T1000 (cell line): ENCODE measurements at regions not wholly inside any gene's neighbourhood (a gene's known extent, or its start where the extent isn't known, plus 50 kb on each side); places are given as distances from the start of the nearest gene placed in this dataset.

Source experiments
- DNase-seq: peaks from one replicate; lab custom pipeline; 2025; ENCODE audit warnings: mixed read lengths; lab: John Stamatoyannopoulos, UW

DNA sequence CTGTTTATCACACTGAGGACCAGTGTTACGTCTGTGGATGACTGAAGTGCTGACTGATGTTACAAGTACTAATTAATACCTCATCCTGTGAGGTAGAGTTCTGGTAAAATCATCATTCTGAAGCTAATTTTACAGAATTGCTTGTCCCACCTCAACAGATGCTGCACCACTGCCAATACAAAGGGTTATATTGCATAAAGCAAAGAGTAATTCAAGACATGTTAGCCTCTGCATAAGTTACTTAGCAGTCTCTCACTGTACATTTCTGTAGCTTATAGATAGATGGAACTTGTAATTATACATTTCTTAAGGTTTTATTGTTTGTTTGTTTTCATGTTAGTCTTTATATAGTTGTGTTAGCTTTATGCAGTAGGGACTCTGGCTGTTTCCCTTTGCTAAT is 513.6 kb downstream of the ANXA1 start:
- no peak for DNase-seq

DNA sequence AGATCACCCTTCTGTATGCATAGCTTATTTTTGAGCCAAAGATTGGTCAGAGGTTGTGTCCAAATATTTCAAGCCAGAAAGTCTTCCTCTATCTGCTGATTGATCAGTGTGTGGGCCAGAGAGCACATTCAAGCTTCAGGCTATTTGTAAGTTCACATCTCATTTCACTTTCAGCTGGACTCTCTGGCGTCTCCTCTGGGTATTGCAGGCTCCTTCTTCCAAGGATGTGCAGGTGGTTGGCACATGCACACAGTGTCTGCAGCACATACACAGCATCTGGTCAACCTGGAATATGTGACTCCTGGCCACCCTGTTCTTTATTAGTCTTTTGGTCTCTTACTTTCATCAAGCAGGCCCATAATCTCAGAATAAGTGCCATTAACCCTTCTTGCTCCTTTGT is 516.1 kb downstream of the ANXA1 start:
- no peak for DNase-seq

DNA sequence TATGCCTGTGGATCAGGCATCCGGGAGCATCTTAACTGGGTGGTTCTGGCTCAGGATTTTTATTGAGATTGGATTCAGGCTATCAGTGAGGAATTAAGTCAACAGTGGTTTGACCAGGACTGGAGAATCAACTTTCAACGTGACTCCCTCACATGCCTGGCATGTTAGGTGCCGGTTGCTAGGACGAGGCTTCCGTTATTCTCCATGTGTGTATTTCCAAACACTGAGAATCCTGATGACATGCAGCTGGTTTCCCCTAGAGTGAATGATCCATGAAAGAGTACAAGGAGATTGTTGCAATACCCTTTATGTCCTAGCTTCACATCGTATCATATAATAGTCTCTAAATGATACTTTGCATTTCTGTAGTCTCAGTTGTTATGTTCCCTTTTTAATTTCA is 529.2 kb downstream of the ANXA1 start:
- no peak for DNase-seq

DNA sequence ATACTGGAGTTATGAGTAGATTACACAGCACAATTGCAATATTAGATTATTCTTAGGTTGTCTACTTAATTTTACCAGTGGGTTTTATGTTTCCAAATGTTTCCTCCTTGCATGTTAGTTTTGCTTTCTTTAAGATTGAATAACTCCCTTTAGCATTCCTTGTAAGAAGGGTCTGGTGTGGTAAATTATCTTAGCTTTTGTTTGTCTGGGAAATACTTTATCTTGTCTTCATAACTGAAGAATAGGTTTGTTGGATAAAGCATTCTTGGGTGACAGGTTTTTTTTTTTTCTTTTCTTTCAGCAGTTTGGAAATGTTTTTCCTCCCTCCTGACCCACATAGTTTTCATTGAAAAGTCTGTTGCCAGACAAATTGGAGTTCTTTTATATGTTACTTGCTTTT is 531.1 kb downstream of the ANXA1 start:
- DNase-seq: no peak

GRCh38 chr9:73683862-73684591 is 532.4 kb downstream of the ANXA1 start:
- DNase-seq: peak; percentile 38

GRCh38 chr9:73684601-73685000 is 532.9 kb downstream of the ANXA1 start:
- DNase-seq: peak; percentile 38

DNA sequence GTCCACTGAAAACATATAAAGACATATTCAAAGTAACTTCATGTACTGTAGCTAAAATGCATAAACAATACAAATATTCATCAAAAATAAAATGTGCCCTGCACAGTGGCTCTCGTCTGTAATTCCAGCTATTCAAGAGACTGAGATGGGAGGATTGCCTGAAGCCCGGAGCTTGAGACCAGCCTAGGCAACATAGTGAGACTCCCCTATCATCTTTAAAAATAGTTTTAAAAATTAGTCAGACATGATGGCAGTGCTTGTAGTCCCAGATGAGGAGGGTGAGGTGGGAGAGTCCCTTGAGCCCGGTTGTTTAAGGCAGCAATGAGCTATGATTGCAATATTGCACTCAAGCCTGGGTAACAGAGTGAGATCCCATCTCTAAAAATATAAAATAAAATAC is 534.1 kb downstream of the ANXA1 start:
- DNase-seq: no peak

GRCh38 chr9:73689051-73689870 is 537.6 kb downstream of the ANXA1 start:
- DNase-seq: no peak

DNA sequence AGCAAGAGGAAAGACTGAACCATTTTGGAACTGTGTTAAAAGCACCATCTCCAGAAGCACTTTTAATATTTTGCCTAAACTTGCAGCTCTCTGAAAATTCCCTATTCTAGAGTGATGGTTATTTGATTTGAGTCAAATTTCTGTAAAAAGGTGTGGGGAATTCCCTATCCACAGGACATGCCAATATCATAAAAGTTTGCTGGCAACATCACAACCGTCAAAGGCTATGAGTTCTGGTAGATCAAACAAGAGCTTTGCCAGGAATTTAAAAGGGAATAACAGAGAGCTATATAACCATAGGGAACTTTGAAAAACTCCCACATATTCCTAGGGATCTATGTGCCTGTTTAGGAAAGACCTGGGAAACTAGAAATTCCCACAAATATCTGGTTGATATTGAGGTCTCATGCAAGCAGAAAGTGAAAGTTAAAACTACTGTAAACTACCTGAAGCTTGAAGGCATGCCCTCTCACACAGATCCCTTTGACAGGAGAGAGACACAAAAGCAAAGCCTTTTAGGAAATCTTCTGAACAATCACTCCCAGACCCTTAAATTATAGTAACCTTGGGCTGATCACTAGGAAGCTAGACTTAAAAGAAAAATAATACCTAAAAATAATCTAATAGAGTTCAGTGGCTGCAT is 549.9 kb downstream of the ANXA1 start:
- DNase-seq: no peak

DNA sequence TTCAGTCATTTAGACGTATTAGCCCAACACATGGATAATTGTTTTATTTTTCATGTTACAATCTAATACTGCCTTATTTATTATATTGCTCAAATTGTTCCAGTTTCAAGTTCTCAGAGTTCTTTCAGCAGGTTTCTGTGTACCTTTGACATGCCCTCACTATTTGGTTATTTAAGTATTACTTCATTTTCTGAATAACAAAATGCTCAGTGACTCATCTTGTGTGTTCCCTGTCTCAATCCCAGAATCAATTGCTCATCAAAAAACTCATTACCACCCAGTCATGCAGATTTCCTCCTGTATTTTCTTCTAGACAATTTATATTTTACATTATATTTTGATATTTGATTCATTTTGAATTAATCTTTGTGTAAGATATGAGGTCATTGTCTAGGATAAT is 562.6 kb downstream of the ANXA1 start:
- no peak for DNase-seq

DNA sequence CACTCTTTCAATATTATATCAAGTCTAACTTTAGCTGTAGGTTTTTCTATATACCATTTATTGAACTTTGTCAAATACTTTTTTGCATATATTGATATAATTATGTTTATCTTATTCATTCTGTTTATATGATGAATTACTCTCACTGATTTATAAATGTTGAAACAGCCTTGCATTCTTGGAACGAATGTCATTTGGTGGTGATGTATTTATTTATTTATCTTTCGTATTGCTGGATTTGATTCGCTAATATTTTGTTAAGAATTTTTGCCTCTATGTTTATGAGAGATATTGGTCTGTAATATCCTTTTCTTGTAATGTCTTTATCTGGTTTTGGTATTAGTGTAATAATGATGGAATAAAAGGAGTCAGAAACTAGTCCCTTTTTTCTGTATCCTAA is 563.9 kb downstream of the ANXA1 start:
- no peak for DNase-seq

DNA sequence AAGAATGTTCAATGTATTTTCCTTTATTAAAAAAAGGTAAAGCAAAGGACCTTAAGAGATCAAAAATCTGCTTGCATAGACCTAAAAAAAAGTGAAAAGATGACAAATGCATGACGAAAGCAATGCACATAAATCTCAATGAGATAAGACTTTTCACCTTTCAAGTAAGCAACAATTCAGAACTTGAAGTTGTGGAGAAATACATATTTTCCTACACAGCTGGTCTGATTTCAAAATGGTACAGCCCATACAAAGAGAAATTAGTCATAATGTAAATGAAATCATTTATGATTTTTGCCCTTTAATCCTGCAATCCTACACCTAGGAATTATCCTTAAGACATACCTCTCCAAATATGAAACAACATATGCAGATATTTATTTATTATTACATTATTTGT is 568.0 kb downstream of the ANXA1 start:
- no peak for DNase-seq

DNA sequence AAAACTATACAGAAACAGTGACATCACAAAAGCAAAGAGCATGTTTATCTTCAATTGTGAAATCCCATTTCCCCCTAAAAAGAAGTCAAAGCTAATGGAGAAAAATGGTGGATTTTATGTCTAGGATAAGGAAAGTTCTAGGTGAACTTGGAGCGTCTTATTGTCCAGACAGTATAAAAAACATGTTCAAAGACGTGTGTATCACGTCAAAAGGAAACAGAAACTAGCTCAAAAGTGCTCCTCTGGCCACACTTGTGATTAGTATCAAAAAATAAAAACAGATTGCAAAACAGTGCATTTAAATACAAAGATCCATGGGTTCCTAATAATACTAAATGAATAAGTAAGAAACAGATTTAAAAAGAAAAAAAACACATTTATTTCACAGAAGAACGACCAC is 568.9 kb downstream of the ANXA1 start:
- DNase-seq: no peak

GRCh38 chr9:73736270-73736669 is 584.6 kb downstream of the ANXA1 start:
- DNase-seq: no peak

- no peak for DNase-seq
These were observed 587.3 kb downstream of the ANXA1 start for GRCh38 chr9:73738741-73739530.

DNA sequence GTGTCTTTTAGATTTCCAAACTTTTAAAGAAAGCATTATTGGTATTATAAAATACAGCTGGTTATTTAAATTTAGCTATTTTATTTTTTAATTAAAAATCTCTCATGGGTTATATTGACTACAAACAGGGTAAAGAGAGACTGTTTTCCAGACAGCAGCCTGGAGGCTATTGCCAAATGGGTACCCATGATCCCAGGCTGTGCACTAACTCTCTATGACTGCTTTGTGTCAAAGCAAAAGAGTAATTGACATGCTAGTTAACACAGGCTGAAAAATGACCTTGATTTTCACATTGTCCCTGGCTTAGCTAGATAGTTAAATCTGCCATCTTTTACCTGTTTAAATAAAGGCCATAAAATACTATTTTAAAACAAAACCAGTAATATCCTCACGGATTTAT is 589.7 kb downstream of the ANXA1 start:
- DNase-seq: no peak

- DNase-seq: no peak
These were observed 590.7 kb downstream of the ANXA1 start for GRCh38 chr9:73742412-73742811.

GRCh38 chr9:73743826-73744225 is 592.2 kb downstream of the ANXA1 start:
- no peak for DNase-seq

- no peak for DNase-seq
These were observed 593.9 kb downstream of the ANXA1 start for GRCh38 chr9:73745598-73745997.

GRCh38 chr9:73753171-73753570 is 601.5 kb downstream of the ANXA1 start:
- DNase-seq: no peak

DNA sequence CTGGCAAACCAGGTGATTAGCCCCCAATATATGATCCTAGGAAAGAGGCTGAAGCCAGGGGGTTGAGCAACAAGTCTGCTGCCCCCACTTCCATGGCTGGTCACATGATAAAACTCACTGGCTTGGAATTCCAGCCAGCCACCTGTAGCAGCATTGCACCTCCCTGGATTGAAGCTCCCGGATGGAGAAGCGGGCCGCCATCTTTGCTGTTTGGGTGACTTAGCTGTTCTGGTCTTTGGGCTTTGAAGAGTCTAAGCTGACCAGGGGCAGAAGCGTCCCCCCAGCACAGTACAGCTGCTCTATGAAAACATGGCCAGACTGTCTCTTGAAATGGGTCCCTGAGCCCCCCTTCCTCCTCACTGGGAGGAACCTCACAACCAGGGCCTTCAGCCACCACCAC is 610.2 kb downstream of the ANXA1 start:
- no peak for DNase-seq

GRCh38 chr9:73773896-73774295 is 622.2 kb downstream of the ANXA1 start:
- no peak for DNase-seq
